ENCODE measurements at regions not wholly inside any gene's neighbourhood (a gene's known extent, or its start where the extent isn't known, plus 50 kb on each side); places are given as distances from the start of the nearest gene placed in this dataset.

DNA sequence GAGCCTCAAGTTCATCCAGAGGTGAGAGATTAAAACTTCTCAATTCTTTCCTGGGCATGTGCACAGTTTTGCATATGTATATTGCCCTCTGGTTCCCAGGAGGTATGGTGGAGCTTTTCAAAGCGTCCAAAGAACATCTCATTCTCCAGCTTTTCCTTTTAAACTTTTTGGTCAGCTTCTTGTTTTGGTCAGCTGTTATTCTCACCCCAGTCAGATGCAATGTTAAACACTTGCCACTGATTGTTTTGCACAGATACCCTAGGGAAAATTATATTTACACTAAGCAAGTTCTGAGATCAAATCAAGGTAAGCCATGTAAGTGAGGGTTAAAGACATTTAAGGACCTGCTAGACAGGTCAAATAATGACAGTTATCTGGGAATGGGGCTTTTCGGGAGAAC is 261.3 kb downstream of the EDEM1 start:
- TF ChIP-seq ZNF839 (CRISPR knock-in tag; IDR thresholded peaks at IDR 0.05; ENCODE audit: borderline replicate concordance) (no peak), KLF6 (CRISPR knock-in tag; IDR thresholded peaks at IDR 0.05) (no peak), PHF8 (CRISPR knock-in tag; IDR thresholded peaks at IDR 0.05) (no peak), MBD4 (IDR thresholded peaks at IDR 0.05; ENCODE audit: borderline replicate concordance, low read length) (no peak), POLR2AphosphoS5 (IDR thresholded peaks at IDR 0.05; ENCODE audit: low read depth, low read length) (no peak), ZNF274 (CRISPR knock-in tag; IDR thresholded peaks at IDR 0.05) (no peak)
- TF ChIP-seq, protein P1, sequence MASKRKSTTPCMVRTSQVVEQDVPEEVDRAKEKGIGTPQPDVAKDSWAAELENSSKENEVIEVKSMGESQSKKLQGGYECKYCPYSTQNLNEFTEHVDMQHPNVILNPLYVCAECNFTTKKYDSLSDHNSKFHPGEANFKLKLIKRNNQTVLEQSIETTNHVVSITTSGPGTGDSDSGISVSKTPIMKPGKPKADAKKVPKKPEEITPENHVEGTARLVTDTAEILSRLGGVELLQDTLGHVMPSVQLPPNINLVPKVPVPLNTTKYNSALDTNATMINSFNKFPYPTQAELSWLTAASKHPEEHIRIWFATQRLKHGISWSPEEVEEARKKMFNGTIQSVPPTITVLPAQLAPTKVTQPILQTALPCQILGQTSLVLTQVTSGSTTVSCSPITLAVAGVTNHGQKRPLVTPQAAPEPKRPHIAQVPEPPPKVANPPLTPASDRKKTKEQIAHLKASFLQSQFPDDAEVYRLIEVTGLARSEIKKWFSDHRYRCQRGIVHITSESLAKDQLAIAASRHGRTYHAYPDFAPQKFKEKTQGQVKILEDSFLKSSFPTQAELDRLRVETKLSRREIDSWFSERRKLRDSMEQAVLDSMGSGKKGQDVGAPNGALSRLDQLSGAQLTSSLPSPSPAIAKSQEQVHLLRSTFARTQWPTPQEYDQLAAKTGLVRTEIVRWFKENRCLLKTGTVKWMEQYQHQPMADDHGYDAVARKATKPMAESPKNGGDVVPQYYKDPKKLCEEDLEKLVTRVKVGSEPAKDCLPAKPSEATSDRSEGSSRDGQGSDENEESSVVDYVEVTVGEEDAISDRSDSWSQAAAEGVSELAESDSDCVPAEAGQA (IDR thresholded peaks at IDR 0.05; ENCODE audit: low read depth) = no peak
- TF ChIP-seq, protein P1 (CRISPR knock-in tag; IDR thresholded peaks at IDR 0.05; ENCODE audit: borderline replicate concordance) = no peak
- TF ChIP-seq, protein P2, sequence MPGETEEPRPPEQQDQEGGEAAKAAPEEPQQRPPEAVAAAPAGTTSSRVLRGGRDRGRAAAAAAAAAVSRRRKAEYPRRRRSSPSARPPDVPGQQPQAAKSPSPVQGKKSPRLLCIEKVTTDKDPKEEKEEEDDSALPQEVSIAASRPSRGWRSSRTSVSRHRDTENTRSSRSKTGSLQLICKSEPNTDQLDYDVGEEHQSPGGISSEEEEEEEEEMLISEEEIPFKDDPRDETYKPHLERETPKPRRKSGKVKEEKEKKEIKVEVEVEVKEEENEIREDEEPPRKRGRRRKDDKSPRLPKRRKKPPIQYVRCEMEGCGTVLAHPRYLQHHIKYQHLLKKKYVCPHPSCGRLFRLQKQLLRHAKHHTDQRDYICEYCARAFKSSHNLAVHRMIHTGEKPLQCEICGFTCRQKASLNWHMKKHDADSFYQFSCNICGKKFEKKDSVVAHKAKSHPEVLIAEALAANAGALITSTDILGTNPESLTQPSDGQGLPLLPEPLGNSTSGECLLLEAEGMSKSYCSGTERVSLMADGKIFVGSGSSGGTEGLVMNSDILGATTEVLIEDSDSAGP (CRISPR knock-in tag; IDR thresholded peaks at IDR 0.05; ENCODE audit: borderline replicate concordance) = no peak
